Gastrocnemius medialis (tissue), 4 donors: ENCODE measurements at regions not wholly inside any gene's neighbourhood (a gene's known extent, or its start where the extent isn't known, plus 50 kb on each side); places are given as distances from the start of the nearest gene placed in this dataset.

ENCODE experiments used
- CTCF ChIP-seq, 5 experiments: fragments of 450-650 bp in 3 of 5; fragments of 200-600 bp in 2 of 5; sonication (generic) in 2 of 5; IDR thresholded peaks in 4 of 5; conservative IDR thresholded peaks in 1 of 5; 1 replicate in 4 of 5; 2 replicates in 1 of 5; pipeline ENCODE4 v1.5.1; 2016 to 2019; ENCODE audit warnings: antibody characterized with exemption in 5 of 5, mild to moderate bottlenecking in 3 of 5, moderate library complexity in 3 of 5
- POLR2A ChIP-seq, 2 donors: fragments of 450-650 bp; IDR thresholded peaks; one replicate each; pipeline ENCODE4 v1.6.1; 2017; ENCODE audit warnings: antibody characterized with exemption in 2 of 2, mild to moderate bottlenecking in 2 of 2, moderate library complexity in 2 of 2

DNA sequence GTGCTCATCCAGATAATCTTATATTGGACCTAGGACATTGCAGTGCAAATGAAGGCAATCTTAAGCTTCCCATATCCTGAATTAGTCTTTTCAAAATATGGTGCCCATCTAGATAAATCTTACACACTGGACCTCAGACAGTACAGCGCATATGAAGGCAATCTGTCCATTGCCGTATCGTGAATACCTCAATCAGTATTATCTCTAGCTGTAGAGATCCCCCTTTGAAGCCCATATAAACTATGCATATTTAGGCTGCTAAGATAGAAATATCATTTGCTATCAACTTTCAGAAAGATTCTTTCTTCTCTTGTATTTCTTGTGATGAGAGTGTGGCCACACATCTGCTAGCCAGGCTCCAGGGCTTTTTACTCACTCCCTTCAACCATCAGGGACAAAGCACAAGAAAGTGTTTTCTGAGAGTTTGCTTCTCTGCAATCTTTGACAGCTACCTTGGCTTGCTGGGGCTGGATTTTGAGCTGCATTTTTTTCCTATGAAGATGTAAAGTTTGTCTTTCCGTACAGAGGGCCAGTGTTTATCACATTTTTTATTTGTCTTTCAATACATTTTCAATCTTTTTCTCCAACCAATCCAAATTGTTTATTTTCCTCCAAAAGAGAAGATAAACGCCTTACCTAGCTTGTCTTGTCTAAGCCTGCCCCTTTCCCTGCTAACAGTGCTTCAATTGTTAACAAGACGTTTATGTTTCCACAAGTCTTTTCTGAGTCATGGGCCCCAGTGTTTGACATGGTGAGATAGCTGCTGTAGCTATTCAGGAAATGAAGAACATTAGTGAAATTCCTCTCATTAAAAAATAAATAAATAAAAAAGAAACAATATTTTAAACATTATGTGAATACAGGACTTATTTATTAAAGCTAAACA, 57.6 kb upstream of the FAT1 start:
- TF ChIP-seq POLR2A (IDR thresholded peaks at IDR 0.05) (no peak), CTCF (IDR thresholded peaks at IDR 0.05 in 4 of 5, conservative IDR thresholded peaks at IDR 0.05 in 1 of 5) (no peak)
